Endothelial cell of umbilical vein (primary cell): ENCODE measurements at regions not wholly inside any gene's neighbourhood (a gene's known extent, or its start where the extent isn't known, plus 50 kb on each side); places are given as distances from the start of the nearest gene placed in this dataset.

Experiments used
- EZH2 ChIP-seq: IDR thresholded peaks from 2 replicates; pipeline ENCODE4 v1.6.1; 2012; ENCODE audit warnings: borderline replicate concordance, low read depth, mild to moderate bottlenecking, moderate library complexity, low read length, inconsistent platforms; ENCODE audit not compliant: severe bottlenecking
- GATA2 ChIP-seq: IDR thresholded peaks from 2 replicates; pipeline ENCODE4 v1.7.0; 2011; ENCODE audit warnings: low read depth, mild to moderate bottlenecking, moderate library complexity, mixed read lengths, low read length; ENCODE audit not compliant: insufficient read length, insufficient read depth
- JUN ChIP-seq: IDR thresholded peaks from 2 replicates; pipeline ENCODE4 v1.6.1; 2011; ENCODE audit warnings: borderline replicate concordance, low read depth; ENCODE audit not compliant: insufficient read length, insufficient read depth
- MAX ChIP-seq: IDR thresholded peaks from 2 replicates; pipeline ENCODE4 v1.6.1; 2011; ENCODE audit not compliant: insufficient read depth, insufficient read length
- MYC ChIP-seq: IDR thresholded peaks from one replicate; pipeline ENCODE4 v1.6.1; 2011; ENCODE audit warnings: mild to moderate bottlenecking, low read depth, low read length
- POLR2A ChIP-seq: IDR thresholded peaks from 2 replicates; pipeline ENCODE4 v1.6.1; 2012; ENCODE audit warnings: low read depth, mild to moderate bottlenecking, control low read depth, low read length
- POLR2AphosphoS5 ChIP-seq: IDR thresholded peaks from 2 replicates; pipeline ENCODE4 v1.6.1; 2012; ENCODE audit warnings: low read depth, mild to moderate bottlenecking, control low read depth, low read length, moderate library complexity; ENCODE audit not compliant: insufficient read depth
- TF ChIP-seq, protein P1 (sequence below), 2 donors: IDR thresholded peaks; 1 replicate in 1 of 2; 2 replicates in 1 of 2; pipeline ENCODE4 v1.5.1; 2011; ENCODE audit warnings: low read length in 2 of 2, mild to moderate bottlenecking in 2 of 2, moderate library complexity in 2 of 2, control low read depth in 1 of 2, inconsistent platforms in 1 of 2, low read depth in 1 of 2; ENCODE audit not compliant: insufficient read depth in 1 of 2; ENCODE audit errors: extremely low read depth in 1 of 2

GRCh38 chr13:33692531-33692930 is 125.4 kb upstream of the RFC3 start:
- TF ChIP-seq POLR2A = no peak
- TF ChIP-seq, protein P1, sequence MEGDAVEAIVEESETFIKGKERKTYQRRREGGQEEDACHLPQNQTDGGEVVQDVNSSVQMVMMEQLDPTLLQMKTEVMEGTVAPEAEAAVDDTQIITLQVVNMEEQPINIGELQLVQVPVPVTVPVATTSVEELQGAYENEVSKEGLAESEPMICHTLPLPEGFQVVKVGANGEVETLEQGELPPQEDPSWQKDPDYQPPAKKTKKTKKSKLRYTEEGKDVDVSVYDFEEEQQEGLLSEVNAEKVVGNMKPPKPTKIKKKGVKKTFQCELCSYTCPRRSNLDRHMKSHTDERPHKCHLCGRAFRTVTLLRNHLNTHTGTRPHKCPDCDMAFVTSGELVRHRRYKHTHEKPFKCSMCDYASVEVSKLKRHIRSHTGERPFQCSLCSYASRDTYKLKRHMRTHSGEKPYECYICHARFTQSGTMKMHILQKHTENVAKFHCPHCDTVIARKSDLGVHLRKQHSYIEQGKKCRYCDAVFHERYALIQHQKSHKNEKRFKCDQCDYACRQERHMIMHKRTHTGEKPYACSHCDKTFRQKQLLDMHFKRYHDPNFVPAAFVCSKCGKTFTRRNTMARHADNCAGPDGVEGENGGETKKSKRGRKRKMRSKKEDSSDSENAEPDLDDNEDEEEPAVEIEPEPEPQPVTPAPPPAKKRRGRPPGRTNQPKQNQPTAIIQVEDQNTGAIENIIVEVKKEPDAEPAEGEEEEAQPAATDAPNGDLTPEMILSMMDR (IDR thresholded peaks at IDR 0.05; ENCODE audit: extremely low read depth in 1 of 2, insufficient read depth in 1 of 2, low read depth in 1 of 2, low read length in 2 of 2) = no peak
- TF ChIP-seq JUN = no peak
- TF ChIP-seq EZH2 = no peak
- no peak for TF ChIP-seq POLR2AphosphoS5
- no peak for TF ChIP-seq MAX
- TF ChIP-seq MYC = no peak
- TF ChIP-seq GATA2 = no peak
